HepG2 (cell line): ENCODE measurements at regions not wholly inside any gene's neighbourhood (a gene's known extent, or its start where the extent isn't known, plus 50 kb on each side); places are given as distances from the start of the nearest gene placed in this dataset.

Source experiments
- ATAC-seq: fragments of 200-7000 bp; cut with Tn5 transposase; 3 replicates; pipeline ENCODE4 v1.9.1; 2020; ENCODE audit warnings: mild to moderate bottlenecking, moderate library complexity
- BruUV-seq: library from RNA; stranded (reverse); fragments of 400-500 nt; replicated peaks from 2 replicates; lab custom pipeline; 2021; lab: Mats Ljungman, UMichigan
- CTCF ChIA-PET: fragments of 300-600 bp; formaldehyde crosslinking; extraction: SDS; loops from one replicate; lab custom pipeline; 2021; ENCODE audit warnings: low total read pairs, inconsistent platforms, low intra/inter-chr PET ratio; lab: Yijun Ruan, JAX
- POLR2A ChIA-PET: fragments of 350-600 bp; sonication (Branson Sonifier 250); formaldehyde crosslinking; loops from one replicate; lab custom pipeline; 2020; ENCODE audit warnings: antibody characterized with exemption, inconsistent platforms; lab: Yijun Ruan, JAX
- DNase-seq: peaks from one replicate; pipeline ENCODE4 v3.0.0-alpha.2; 2015; ENCODE audit warnings: low spot score
- FAIRE-seq: peaks from 3 replicates; lab custom pipeline; 2011; peaks lifted over from hg19 to GRCh38; lab: Jason Lieb, UNC
- H2AFZ ChIP-seq: one replicate; pipeline ENCODE4 v1.6.1; 2011; ENCODE audit warnings: low read length, inconsistent platforms
- H3K27ac ChIP-seq: fragments of 300-600 bp; 3 replicates; pipeline ENCODE4 v1.8.0; 2011; ENCODE audit warnings: mixed run types, mild to moderate bottlenecking, mixed read lengths, low read length, inconsistent platforms; ENCODE audit not compliant: insufficient read depth; ENCODE audit errors: extremely low read length
- H3K27me3 ChIP-seq, 2 experiments: fragments of 200-600 bp in 1 of 2; 2 replicates in 1 of 2; 3 replicates in 1 of 2; pipeline versions ENCODE4 v1.6.0 to v1.8.0; 2011; ENCODE audit warnings: low read length in 2 of 2, mild to moderate bottlenecking in 2 of 2, moderate library complexity in 2 of 2, inconsistent platforms in 1 of 2; ENCODE audit not compliant: insufficient read depth in 2 of 2, control insufficient read depth in 1 of 2
- H3K36me3 ChIP-seq, 2 experiments: fragments of 200-600 bp in 1 of 2; replicated peaks in 1 of 2; 2 replicates in 1 of 2; 3 replicates in 1 of 2; pipeline versions ENCODE4 v1.5.1 to v1.8.0; 2011; ENCODE audit warnings: low read length in 2 of 2, inconsistent platforms in 1 of 2; ENCODE audit not compliant: insufficient read depth in 2 of 2, control insufficient read depth in 1 of 2
- H3K4me1 ChIP-seq: 2 replicates; pipeline ENCODE4 v1.5.1; 2012; ENCODE audit warnings: low read length, inconsistent platforms; ENCODE audit not compliant: insufficient read depth
- H3K4me2 ChIP-seq: 2 replicates; pipeline ENCODE4 v1.6.0; 2011; ENCODE audit warnings: low read depth, low read length, inconsistent platforms
- H3K4me3 ChIP-seq, 3 experiments: fragments of 200-600 bp in 1 of 3; sonication (generic), shearing (Covaris generic) in 1 of 3; replicated peaks in 1 of 3; 2 replicates each; pipeline ENCODE4 v1.5.1; 2011 to 2016; ENCODE audit warnings: low read length in 3 of 3, inconsistent platforms in 2 of 3, low read depth in 2 of 3, mild to moderate bottlenecking in 2 of 3, control low read depth in 1 of 3, mixed read lengths in 1 of 3; ENCODE audit not compliant: insufficient read depth in 1 of 3
- H3K79me2 ChIP-seq: one replicate; pipeline ENCODE4 v1.6.1; 2011; ENCODE audit warnings: low read length, inconsistent platforms; ENCODE audit not compliant: insufficient read depth
- H3K9ac ChIP-seq: 2 replicates; pipeline ENCODE4 v1.6.0; 2011; ENCODE audit warnings: mild to moderate bottlenecking, low read depth, low read length, inconsistent platforms; ENCODE audit not compliant: insufficient read depth
- H3K9me3 ChIP-seq: 2 replicates; pipeline ENCODE4 v1.5.1; 2012; ENCODE audit warnings: mild to moderate bottlenecking, low read length
- H4K20me1 ChIP-seq: 2 replicates; pipeline ENCODE4 v1.6.0; 2011; ENCODE audit warnings: inconsistent platforms, mild to moderate bottlenecking, low read length, moderate library complexity; ENCODE audit not compliant: insufficient read depth
- BCL6 ChIP-seq: IDR thresholded peaks from 2 replicates; pipeline ENCODE4 v1.6.1; 2016; ENCODE audit warnings: missing genetic modification reagents, missing compliant biosample characterization
- NFKBIZ ChIP-seq: IDR thresholded peaks from 2 replicates; pipeline ENCODE4 v1.6.1; 2018; ENCODE audit warnings: missing genetic modification reagents, missing compliant biosample characterization
- PRDM15 ChIP-seq: sonication (generic); formaldehyde crosslinking; IDR thresholded peaks from 2 replicates; pipeline ENCODE4 v1.4.0; 2020; ENCODE audit warnings: missing genetic modification reagents
- SMARCE1 ChIP-seq: fragments of 450-650 bp; IDR thresholded peaks from 2 replicates; pipeline ENCODE4 v1.6.1; 2017; ENCODE audit warnings: borderline replicate concordance
- ZNF296 ChIP-seq: sonication (generic); formaldehyde crosslinking; conservative IDR thresholded peaks from 2 replicates; pipeline ENCODE4 v1.5.0; 2020; ENCODE audit warnings: mild to moderate bottlenecking, missing genetic modification reagents
- ZNF354B ChIP-seq: sonication (generic); formaldehyde crosslinking; IDR thresholded peaks from 2 replicates; pipeline ENCODE4 v1.8.0; 2022; ENCODE audit warnings: mild to moderate bottlenecking, missing genetic modification reagents
- ZNF407 ChIP-seq: sonication (generic); formaldehyde crosslinking; IDR thresholded peaks from one replicate; pipeline ENCODE4 v1.5.1; 2020; ENCODE audit warnings: mild to moderate bottlenecking, missing genetic modification reagents; ENCODE audit errors: not compliant biosample characterization
- ZNF816 ChIP-seq: sonication (generic); formaldehyde crosslinking; IDR thresholded peaks from 2 replicates; pipeline ENCODE4 v1.8.0; 2022; ENCODE audit warnings: missing genetic modification reagents, mild to moderate bottlenecking, borderline replicate concordance
- WGBS: methylation state at CpG from one replicate; pipeline ENCODE4 v1.1.6; 2017; ENCODE audit warnings: low lambda C conversion rate; 5-methylcytosine and 5-hydroxymethylcytosine counted together
- in situ Hi-C: cut with HindIII; loops from 2 replicates; pipeline ENCODE4 v1.10.0; 2017; ENCODE audit warnings: low pct_unique_long_range_greater_than_20kb; ENCODE audit not compliant: extremely low pct_ligation_motif_present
- intact Hi-C: fragments of 100-400 bp; cut with micrococcal nuclease; formaldehyde crosslinking; loops from one replicate; pipeline ENCODE4 v1.10.0; 2022; ENCODE audit not compliant: unreplicated experiment
- TF ChIP-seq, protein P1 (sequence below): sonication (generic); formaldehyde crosslinking; IDR thresholded peaks from 2 replicates; pipeline ENCODE4 v1.4.0; 2020; ENCODE audit warnings: missing genetic modification reagents

- H3K27me3 ChIP-seq: peaks cover 0 to 26% of the 10 kb centered on the region in 2 experiments; a peak in 4 of 5 replicates
- BruUV-seq: no TSS peak
- H3K9ac ChIP-seq: no peak overlapping the region
- ChIA-PET CTCF (no interaction called here), POLR2A (no interaction called here)
- no peak overlapping the region for H2AFZ ChIP-seq
- no peak overlapping the region for H3K27ac ChIP-seq
- H3K4me3 ChIP-seq: no peak overlapping the region
- FAIRE-seq (no peak), ATAC-seq (no peak), DNase-seq (no peak)
- H3K36me3 ChIP-seq: no peaks in the 10 kb centered on the region
- no peaks in the 10 kb centered on the region for H4K20me1 ChIP-seq
- WGBS: 44% methylated on average over 9 of the region's 9 CpGs
- no peaks in the 10 kb centered on the region for H3K4me1 ChIP-seq
- intact Hi-C loops: no loop called here
- no peaks in the 10 kb centered on the region for H3K79me2 ChIP-seq
- H3K4me2 ChIP-seq: no peak overlapping the region
- H3K9me3 ChIP-seq: no peaks in the 10 kb centered on the region
- in situ Hi-C loops: no loop called here
- TF ChIP-seq, protein P1, sequence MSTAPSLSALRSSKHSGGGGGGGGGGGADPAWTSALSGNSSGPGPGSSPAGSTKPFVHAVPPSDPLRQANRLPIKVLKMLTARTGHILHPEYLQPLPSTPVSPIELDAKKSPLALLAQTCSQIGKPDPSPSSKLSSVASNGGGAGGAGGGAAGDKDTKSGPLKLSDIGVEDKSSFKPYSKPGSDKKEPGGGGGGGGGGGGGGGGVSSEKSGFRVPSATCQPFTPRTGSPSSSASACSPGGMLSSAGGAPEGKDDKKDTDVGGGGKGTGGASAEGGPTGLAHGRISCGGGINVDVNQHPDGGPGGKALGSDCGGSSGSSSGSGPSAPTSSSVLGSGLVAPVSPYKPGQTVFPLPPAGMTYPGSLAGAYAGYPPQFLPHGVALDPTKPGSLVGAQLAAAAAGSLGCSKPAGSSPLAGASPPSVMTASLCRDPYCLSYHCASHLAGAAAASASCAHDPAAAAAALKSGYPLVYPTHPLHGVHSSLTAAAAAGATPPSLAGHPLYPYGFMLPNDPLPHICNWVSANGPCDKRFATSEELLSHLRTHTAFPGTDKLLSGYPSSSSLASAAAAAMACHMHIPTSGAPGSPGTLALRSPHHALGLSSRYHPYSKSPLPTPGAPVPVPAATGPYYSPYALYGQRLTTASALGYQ (CRISPR knock-in tag): no peak
- TF ChIP-seq NFKBIZ (CRISPR knock-in tag) (no peak), SMARCE1 (no peak), PRDM15 (CRISPR knock-in tag) (no peak), BCL6 (CRISPR knock-in tag) (no peak), ZNF296 (CRISPR knock-in tag) (no peak), ZNF407 (CRISPR knock-in tag) (no peak), ZNF816 (CRISPR knock-in tag) (no peak), ZNF354B (no peak)
Observed at GRCh38 chr11:115065830-115066664, 387.7 kb downstream of the NXPE2 start.
